ENCODE measurements at regions not wholly inside any gene's neighbourhood (a gene's known extent, or its start where the extent isn't known, plus 50 kb on each side); places are given as distances from the start of the nearest gene placed in this dataset.

DNA sequence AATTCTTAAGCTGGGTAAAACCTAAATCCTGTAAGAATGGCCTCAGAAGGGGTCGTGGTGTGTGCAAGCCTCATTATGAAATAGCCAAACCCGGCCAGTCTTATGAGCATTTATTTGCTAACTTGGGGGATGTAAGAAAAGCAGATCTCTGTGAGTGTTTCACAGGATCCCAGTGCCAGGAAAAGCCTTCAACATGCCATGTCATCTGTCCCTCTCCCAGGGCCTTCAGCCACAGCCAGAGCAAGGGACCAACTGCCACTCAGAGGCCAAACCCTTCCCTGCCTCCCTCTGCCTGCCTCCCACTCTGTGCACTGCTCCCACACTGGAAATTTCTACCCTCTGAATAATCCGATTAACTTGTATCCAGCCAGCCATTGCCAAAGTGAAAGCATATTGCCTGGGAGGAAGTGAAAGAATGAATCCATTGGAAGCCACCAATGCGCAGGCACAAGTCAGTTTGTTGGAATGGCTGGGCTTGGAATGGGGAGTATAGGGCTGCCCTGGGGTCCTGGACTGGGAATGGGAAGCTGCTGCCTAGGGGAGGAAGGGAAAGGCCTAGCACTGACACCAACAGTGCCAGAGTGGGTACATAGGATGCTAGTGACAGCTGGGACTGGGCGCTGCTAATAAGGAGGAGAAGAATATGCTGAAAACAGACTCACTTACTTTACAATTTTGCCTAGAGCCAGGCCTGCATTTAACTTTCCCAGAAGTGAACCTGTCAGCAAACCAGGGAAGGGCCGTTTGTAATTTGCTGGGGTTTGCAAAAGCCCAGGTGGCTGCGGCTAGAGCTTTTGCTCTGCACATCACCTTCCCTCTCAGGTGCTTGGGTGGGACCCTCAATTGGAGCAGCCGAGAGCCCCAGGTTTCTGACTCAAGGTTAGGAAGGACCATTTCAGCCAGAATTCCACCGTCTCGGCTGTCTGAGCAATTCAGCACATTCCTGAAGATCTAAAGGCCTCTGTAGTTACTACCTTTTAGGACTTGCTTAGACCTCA lies 146.6 kb upstream of the NCK2 start:
- ChIA-PET POLR2A (no interaction called here), RAD21 (ENCODE audit: low non-redundant PET in 1 of 2, low total read pairs in 2 of 2, uncharacterized antibody in 2 of 2, unreplicated experiment in 2 of 2) (no interaction called here), CTCF (no interaction called here)
- peaks cover 0 to 11% of the 10 kb centered on the region in 2 experiments; a peak in 2 of 4 replicates for H3K4me1 ChIP-seq (ENCODE audit: control insufficient read depth in 1 of 2, insufficient read depth in 2 of 2, low read length in 2 of 2)
- DNase-seq (ENCODE audit: low read depth, low spot score) = no peak
- intact Hi-C loops (cut with micrococcal nuclease) = no loop called here
- BruUV-seq (replicated peaks) = no TSS peak
- no peak overlapping the region for H3K4me3 ChIP-seq (replicated peaks in 1 of 2; ENCODE audit: low read depth in 1 of 2, low read length in 2 of 2)
- no peak for ATAC-seq
- no peak overlapping the region for H3K4me2 ChIP-seq (ENCODE audit: low read length)
- TF ChIP-seq CBX3 (IDR thresholded peaks at IDR 0.05; ENCODE audit: low read depth) (no peak), EZH2 (IDR thresholded peaks at IDR 0.05) (no peak), ZNF274 (IDR thresholded peaks at IDR 0.05; ENCODE audit: low read depth, low read length) (no peak), ELF1 (IDR thresholded peaks at IDR 0.05; ENCODE audit: borderline replicate concordance, low read depth) (no peak), POLR2A (IDR thresholded peaks at IDR 0.05; ENCODE audit: borderline replicate concordance, extremely low read depth, insufficient read depth, insufficient read length) (no peak), ZFX (IDR thresholded peaks at IDR 0.05) (no peak), SP1 (IDR thresholded peaks at IDR 0.05; ENCODE audit: low read depth) (no peak), SRF (IDR thresholded peaks at IDR 0.05; ENCODE audit: low read depth) (no peak), TCF7L2 (IDR thresholded peaks at IDR 0.05; ENCODE audit: borderline replicate concordance, extremely low read depth, insufficient read depth, insufficient read length) (no peak), EZH2phosphoT487 (IDR thresholded peaks at IDR 0.05; ENCODE audit: borderline replicate concordance) (no peak), RAD21 (IDR thresholded peaks at IDR 0.05; ENCODE audit: low read depth) (no peak), EGR1 (IDR thresholded peaks at IDR 0.05; ENCODE audit: low read depth) (no peak), YY1 (IDR thresholded peaks at IDR 0.05; ENCODE audit: extremely low read depth, insufficient replicate concordance, low read depth, low read length) (no peak), FOSL1 (IDR thresholded peaks at IDR 0.05; ENCODE audit: low read depth) (no peak), CEBPB (IDR thresholded peaks at IDR 0.05; ENCODE audit: low read depth) (no peak)
- TF ChIP-seq, protein P1, sequence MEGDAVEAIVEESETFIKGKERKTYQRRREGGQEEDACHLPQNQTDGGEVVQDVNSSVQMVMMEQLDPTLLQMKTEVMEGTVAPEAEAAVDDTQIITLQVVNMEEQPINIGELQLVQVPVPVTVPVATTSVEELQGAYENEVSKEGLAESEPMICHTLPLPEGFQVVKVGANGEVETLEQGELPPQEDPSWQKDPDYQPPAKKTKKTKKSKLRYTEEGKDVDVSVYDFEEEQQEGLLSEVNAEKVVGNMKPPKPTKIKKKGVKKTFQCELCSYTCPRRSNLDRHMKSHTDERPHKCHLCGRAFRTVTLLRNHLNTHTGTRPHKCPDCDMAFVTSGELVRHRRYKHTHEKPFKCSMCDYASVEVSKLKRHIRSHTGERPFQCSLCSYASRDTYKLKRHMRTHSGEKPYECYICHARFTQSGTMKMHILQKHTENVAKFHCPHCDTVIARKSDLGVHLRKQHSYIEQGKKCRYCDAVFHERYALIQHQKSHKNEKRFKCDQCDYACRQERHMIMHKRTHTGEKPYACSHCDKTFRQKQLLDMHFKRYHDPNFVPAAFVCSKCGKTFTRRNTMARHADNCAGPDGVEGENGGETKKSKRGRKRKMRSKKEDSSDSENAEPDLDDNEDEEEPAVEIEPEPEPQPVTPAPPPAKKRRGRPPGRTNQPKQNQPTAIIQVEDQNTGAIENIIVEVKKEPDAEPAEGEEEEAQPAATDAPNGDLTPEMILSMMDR (IDR thresholded peaks at IDR 0.05 in 2 of 3, conservative IDR thresholded peaks at IDR 0.05 in 1 of 3; ENCODE audit: borderline replicate concordance in 1 of 3, insufficient read depth in 1 of 3, low read depth in 2 of 3, low read length in 2 of 3) = no peak
- TF ChIP-seq, protein P2, sequence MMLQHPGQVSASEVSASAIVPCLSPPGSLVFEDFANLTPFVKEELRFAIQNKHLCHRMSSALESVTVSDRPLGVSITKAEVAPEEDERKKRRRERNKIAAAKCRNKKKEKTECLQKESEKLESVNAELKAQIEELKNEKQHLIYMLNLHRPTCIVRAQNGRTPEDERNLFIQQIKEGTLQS (IDR thresholded peaks at IDR 0.05) = no peak
- TF ChIP-seq, protein P3, sequence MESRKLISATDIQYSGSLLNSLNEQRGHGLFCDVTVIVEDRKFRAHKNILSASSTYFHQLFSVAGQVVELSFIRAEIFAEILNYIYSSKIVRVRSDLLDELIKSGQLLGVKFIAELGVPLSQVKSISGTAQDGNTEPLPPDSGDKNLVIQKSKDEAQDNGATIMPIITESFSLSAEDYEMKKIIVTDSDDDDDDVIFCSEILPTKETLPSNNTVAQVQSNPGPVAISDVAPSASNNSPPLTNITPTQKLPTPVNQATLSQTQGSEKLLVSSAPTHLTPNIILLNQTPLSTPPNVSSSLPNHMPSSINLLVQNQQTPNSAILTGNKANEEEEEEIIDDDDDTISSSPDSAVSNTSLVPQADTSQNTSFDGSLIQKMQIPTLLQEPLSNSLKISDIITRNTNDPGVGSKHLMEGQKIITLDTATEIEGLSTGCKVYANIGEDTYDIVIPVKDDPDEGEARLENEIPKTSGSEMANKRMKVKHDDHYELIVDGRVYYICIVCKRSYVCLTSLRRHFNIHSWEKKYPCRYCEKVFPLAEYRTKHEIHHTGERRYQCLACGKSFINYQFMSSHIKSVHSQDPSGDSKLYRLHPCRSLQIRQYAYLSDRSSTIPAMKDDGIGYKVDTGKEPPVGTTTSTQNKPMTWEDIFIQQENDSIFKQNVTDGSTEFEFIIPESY (IDR thresholded peaks at IDR 0.05; ENCODE audit: extremely low read depth, insufficient replicate concordance, low read length) = no peak
- H3K36me3 ChIP-seq (ENCODE audit: control insufficient read depth in 1 of 2, insufficient read depth in 2 of 2, low read length in 2 of 2) = no peaks in the 10 kb centered on the region
- H3K9me3 ChIP-seq (ENCODE audit: control insufficient read depth in 1 of 2, insufficient read depth in 1 of 2, low read depth in 1 of 2, low read length in 2 of 2) = no peaks in the 10 kb centered on the region
- no peak overlapping the region for H3K9ac ChIP-seq (ENCODE audit: low read length)
- no peaks in the 10 kb centered on the region for H3K9me2 ChIP-seq (ENCODE audit: insufficient read depth)
- no peak overlapping the region for H2AFZ ChIP-seq (ENCODE audit: low read depth, low read length, poor library complexity, severe bottlenecking)
- no peaks in the 10 kb centered on the region for H3K27me3 ChIP-seq (ENCODE audit: insufficient read depth, low read length)
- no peaks in the 10 kb centered on the region for H3K79me2 ChIP-seq (ENCODE audit: insufficient read depth, low read length)
- H4K20me1 ChIP-seq (ENCODE audit: insufficient read depth) = no peaks in the 10 kb centered on the region
- H3K27ac ChIP-seq (ENCODE audit: low read depth, low read length) = no peak overlapping the region

Measured in HCT116 (cell line).